OCI-M2 (cell line): ENCODE measurements at regions not wholly inside any gene's neighbourhood (a gene's known extent, or its start where the extent isn't known, plus 50 kb on each side); places are given as distances from the start of the nearest gene placed in this dataset.

Experiments
- DNase-seq: peaks from one replicate; lab custom pipeline; 2025; ENCODE audit not compliant: unreplicated experiment; lab: John Stamatoyannopoulos, UW

DNA sequence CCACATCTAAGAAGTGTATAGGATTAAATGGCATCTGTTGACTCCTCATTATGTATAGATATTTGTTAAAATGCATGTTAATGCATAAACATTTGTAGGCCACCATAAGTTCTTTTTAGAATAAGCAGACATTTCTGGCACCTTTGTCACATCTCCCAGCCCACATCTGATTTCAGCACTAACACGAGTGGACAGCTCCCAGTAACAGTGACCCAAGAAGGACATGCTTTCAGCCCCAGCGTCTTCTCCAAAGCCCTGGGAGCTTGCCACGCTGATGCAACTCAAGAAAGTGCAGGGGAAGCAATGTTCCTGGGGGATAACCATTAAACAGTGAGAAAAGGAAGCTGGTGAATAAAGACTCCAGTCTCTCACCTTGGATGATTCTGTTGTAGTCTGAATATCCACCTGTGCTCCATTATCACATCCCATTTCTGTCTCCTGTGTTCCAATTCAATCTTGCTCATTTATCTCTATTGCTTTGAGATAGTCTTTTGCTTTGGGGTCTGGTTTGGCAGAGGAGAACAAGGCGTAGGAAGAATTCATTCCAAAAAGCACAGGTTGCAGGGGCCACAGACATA lies 182.6 kb upstream of the THSD7B start:
- DNase-seq = no peak

DNA sequence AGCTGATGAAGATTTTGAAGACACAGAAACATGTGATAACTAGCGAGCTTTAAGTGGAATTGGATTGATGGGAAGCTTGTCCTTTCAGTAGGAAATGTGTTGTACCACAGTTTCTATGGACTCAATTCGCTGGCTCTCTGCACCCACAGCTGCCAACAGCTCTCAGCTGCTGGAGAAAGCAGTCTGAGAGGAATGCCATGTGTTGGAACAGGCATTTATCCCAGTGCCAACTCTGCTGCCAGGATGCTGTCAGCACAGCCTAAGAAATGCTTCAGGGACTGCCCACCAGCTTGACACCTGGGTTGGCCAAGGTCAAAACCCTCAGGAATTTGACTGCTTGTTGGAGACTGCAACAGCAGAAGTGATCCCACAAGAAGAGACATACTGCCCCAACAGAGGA lies 193.0 kb upstream of the THSD7B start:
- DNase-seq = no peak

DNA sequence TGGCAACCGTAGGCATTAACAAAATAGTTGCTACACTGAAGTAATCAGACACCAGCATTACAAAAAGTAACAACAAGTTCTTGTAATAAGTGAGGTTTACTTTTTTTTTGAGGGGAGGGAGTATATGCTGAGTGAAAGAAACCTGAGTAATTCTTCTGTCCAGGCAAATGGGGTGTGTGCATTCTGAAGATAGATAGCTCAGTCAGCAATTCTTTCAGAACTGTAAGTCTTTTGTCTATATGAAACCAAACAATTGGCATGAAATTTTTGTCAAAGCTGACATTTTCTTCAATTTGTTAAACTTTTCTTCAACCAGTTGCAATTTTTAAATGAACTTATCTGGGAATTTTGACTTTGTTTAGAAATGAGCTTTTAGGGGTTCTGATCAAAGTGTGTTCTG lies 208.1 kb upstream of the THSD7B start:
- DNase-seq = no peak

DNA sequence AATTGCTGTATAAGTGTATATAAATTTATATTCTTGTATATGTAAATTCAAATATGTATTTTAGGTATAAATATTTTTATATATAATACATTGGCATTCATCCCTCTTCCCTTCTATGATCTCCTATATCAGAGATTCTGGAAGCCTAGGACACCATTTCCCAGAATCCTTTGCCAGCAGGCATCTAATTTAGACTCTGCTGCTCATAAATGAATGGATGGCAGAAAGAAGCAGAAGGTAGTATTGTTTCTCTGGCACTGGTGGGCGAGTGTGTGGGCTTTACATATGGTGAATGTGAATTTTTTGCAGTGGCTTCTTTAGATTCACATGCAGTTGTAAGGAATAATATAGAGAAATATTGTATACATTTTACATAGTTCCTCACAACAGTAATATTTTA lies 215.2 kb upstream of the THSD7B start:
- no peak for DNase-seq

DNA sequence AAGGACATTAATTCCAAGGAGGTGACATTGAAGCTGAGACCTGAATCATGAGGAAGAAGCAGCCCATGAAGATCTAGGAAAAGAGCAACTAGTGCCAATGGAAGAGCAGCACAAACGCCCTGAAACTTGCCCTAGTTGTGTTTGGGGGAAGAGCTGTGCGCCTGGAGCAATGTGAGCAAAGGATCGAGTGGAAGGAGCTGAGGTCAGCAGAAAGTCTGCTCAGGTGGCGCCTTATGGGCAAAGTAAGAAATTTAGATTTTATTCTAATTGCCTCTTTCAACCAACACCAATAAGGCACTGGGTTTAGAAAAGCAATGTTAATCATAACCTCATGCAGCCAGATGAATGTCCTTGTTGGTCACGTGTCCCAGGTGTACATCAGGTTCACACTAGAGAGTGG lies 226.0 kb upstream of the THSD7B start:
- no peak for DNase-seq

DNA sequence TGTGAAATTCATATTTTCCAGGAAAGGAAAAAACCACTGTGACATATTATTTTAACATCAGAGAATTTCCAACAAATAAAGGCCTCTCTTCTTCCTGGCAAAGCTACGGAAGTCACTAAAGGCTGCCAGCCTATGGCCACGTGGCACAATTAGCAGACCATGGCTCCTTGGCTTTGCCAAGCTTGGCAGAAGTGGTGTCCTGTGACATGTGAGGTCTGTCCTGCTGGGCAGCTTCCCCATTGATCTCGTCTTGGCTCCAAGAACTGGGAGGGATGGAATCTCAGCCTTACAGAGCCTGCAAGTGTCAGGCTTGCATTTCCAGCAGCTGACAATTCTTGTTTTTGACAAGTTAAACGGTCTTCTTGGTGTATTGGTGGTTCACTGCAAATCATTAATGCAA lies 226.9 kb upstream of the THSD7B start:
- no peak for DNase-seq

DNA sequence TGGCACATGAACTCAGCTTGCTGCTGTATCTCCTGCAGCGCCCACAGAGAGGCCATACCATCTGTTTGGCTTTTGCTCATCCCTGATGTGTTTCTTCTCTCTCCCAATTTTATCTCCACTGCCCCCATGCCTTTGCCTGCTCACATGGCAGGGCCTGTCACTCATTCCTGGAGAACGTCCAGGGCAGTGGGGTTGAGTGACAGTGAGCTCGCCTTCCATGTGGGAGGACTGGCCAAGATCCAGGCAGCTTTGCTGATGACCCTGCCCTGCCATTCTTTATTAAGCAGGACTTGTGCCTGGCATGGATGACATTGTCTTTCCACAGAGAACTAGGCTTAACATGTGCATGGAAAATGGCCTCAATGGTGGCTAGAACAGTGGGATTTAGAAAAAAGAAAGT lies 230.5 kb upstream of the THSD7B start:
- DNase-seq = no peak

DNA sequence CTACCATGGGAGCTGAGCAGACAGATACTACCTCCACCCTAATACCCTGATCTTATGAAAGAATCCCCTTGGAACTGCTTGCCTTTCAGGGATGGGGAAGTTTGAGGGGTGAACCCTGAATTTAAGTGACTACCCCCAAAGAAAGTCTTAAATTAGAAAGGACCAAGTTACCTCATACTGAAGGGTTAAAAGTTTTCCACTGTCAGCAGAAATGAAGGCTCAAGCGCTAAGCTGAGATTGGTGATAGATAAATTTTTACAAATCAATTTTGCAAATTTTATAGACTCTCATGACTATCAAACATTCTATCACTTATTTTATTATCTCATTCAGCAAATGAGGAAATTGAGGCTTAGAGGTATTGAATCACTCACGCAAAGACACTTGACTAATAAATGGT lies 233.2 kb upstream of the THSD7B start:
- no peak for DNase-seq

DNA sequence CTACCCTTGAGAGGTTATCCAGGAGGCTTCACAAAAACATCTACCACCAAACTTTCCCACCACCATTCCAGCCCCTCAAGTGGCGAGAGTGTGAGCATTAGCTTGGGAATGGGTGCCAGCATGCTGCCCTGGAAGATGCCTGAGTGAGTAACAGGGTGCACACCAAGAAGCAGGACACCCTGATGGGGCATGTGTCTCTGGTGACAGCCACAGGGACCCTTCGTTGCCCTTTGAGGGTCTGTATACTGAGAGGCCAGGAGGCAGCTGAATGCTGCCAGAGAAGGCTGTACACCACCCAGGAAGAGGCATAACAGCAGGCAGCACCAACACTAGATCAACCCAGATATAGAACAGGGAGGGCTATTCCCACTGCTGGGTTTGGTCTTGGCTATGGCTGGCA lies 233.6 kb upstream of the THSD7B start:
- no peak for DNase-seq

DNA sequence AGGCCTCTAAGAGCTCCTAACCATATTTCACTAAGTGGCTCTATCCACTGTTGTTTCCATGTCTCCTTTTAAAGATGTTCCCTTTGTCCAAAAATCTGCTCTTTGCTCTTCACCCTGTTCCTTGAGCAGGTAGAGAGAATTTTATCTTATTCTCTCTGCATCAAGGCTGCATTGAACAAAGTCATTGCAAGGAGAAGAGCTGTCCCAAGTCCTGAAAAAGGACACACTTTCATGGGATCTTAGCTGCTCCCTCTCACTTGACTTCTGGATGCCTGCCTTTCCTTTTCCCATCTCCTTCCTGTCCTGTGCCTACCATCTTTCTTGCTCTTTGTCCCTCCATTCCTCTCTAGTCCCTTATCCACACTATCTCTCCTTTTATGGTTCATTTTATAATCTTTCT lies 235.2 kb upstream of the THSD7B start:
- no peak for DNase-seq

DNA sequence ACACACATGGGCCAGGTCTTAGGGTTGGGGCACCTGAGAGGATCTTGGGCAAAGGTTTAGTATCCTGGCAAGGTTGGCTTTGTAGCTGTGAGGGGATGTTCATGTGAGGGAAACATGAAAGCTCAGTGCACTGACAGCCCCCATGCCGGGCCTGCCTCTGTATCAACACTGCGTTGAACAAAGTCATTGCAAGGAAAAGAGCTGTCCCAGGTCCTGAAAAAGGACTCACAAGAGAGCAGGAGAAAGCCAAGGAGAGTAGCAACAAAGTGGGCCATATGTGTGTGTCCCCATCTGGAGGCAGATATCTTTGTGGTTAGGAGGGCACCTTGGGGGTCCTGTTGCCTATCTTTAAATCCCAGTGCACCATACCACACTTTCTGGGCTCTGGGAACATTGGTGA lies 237.8 kb upstream of the THSD7B start:
- no peak for DNase-seq

DNA sequence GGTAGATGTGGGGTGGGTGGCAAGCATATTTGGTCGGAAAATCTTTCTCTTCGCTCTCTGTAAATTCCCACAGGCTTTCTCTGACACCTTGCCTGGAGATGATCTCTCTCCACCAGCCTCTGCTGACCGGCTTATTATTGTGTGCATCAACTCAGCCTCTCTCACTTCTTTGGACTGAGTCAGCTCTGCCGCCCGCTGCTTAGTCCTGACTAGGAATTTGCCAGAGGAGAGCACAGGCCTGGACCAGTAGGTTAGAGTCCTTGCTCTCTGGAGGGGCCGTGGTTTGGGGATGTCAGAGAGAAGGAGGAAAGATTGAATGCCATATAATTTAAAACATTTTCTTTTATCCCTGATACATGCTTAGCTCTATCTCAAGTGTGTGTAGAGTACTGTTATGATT lies 242.6 kb upstream of the THSD7B start:
- no peak for DNase-seq

DNA sequence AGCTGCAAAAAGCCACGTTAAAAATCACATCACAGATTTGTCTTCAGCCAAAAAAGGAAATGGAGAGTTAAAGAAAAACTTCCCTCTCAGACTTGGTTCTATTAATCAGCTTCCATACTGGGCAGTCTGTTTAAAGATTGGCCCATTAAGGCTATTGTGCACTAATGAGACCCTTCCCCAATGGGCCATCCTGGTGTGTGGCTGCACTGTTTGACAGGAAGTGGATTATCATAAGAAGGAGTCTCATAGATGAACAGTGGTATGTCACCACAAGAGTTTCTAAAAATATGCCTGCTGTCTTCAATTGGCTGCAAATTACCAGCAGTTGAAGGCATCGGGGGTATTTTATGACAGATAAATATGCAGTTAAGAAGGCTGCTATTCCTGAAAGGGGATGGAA lies 247.6 kb upstream of the THSD7B start:
- DNase-seq = no peak

DNA sequence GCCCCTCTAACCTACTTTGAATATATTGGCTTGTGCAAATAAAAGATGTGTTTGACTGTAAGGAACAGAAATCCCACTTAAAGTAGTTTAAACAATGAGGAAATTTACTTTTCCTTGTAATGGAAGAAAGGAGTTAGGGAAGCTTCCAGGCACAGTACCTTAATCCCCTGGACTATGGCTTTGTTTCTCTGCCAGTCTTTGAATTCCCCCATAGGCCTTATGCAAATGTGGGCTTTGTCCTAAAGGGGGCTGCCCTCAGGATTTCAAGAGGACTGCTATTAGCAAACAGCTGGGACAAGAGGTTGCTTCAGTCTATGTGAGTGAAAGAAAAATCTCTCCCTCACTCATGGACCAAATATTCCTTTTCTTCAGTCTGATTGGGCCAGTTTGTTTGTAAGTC lies 255.1 kb upstream of the THSD7B start:
- no peak for DNase-seq

DNA sequence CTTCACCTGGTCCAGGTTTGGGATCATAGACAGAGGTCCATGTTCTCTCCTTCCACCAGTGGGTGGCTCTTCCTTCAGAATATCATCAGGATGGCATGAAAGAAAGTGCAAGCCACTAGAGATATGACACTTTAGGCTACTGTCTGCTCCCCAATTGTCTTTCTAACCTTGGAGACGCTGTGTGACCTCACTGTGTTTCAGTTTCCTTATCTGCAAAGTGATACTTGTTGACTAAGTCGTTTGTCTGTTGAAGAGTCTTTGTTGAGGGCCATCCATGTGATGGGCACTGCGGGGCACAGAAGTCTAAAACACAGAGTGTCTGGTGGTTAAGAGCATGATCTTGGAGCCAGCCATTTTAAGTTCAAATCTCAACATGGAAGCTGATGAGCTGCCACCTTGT lies 259.9 kb upstream of the THSD7B start:
- no peak for DNase-seq

DNA sequence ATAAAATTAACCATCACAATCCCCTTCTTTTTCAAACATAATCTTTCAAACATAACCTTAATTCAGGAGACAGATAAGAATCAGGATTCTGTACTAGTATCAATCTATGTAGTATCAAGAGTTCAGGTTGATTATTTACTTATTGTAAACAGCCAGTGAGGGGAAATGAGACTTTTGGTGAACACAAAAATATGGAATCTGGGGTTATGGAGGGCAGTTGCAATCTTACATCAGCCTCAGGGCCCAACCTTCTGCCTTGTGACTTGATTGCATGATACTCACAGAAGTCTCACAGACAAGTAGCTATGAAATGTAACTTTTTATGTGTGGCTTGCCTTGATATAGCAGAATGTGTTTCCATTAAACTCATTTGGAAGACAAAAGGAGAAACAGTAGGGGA lies 262.7 kb upstream of the THSD7B start:
- DNase-seq = no peak

DNA sequence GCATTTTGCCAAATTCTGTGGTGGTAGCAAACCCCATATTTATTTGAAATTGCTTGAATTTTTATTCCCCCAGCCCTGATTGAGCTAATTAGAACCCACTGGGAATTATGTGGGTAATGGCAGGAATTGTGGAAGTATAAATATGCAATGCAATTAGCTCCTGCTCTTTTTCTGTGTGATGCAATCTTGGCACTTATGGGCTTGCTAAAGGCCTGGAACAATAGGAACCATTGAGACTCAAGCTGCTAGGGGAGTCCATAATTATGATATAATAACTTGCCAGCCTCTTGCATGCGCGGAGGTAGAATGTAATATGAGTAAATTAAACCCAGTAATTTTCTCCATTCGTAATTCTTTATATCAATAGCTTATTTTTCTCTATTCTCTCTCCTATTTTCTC lies 267.6 kb upstream of the THSD7B start:
- no peak for DNase-seq

DNA sequence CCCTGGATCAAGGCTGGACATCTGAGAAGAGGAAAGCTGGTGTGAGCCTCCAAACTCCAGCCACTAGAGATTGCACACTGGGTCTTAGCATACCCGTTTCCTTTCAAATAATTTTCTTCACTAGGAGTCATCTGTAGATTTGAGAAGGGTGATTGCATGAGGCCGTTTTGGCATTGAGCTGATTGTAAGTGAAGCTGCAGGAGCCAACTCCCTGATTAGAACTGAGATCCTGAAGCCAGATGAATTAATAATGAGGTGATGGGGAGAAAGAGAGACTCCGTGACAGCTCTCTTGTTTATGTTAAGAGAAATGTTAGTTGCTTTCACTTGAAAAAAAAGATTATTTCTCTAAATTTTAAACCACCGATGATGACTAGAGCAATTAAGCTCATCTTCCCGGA lies 268.4 kb upstream of the THSD7B start:
- no peak for DNase-seq

DNA sequence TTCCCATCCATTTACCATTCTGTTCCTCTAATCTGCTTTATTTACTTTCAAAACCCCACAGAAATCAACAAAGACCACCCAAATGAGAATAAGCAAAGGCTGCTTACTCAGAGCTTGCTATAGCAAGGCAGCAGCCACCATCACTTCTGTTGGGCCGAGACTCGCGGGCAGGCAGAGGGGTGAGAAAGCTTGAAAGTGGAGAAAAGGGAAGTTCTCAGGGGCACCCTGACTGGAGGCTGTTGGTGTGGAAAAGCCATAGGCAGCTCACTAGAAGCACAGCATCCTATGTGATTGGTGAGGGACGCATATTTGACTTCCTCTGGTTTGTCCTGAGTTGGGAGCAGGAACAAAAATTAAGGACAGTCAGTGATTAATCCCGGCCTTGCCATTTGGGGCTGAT lies 269.7 kb upstream of the THSD7B start:
- DNase-seq = no peak

DNA sequence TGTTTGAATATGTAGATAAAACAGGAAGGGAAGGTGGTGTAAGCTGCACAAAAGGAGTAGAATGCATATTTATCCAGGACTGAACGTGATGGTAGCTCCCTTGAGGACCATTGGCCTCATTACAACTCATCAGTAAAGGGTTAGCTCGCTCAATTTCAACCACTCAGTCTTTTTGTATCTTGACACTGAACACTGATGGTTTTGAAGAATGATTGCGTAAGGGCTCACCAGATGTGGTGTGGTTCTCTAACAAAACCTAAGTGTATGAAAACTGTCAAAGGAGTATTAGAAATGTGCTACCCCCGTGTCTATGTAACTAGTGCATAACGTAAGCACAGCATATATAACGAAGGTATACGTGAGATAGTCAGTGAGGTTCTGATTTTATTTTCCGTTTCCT lies 272.4 kb upstream of the THSD7B start:
- DNase-seq = no peak

DNA sequence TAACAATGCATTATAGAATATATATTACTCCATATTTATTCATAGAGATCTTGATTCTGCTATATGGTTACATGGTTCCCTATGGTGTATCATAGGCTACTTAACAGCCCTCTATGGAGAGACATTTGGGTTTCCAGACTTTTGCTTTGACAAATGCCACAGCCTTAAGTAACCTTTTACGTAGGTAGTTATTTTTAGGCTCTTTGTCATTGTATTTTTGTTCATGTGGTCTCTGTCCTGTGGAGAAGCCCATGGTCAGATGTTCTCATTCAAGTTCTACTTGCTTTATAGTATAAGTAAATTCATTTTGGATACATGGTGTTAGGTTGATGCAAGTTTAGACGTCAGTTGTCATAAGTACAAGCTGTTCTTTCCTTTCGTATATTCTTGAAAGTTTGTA lies 275.2 kb upstream of the THSD7B start:
- DNase-seq = no peak

DNA sequence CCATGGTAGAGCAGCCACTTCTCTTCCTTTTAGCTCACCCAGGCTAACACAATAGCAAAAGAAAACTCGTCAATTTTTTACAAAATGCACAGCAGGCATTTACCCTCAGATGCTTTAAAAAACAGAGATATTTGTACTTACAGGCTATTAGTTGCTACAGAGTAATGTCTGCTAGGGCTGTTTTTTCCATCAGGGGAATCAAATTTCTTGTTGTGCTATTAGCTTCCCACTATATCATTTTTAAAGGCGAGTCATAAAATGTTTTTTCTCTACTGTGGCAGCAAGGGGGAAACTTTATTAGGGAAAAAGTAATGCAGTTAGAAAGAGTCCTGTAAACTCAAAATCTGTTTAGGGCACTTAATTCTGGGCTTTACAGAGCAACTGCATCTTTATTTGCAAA lies 277.9 kb upstream of the THSD7B start:
- no peak for DNase-seq

DNA sequence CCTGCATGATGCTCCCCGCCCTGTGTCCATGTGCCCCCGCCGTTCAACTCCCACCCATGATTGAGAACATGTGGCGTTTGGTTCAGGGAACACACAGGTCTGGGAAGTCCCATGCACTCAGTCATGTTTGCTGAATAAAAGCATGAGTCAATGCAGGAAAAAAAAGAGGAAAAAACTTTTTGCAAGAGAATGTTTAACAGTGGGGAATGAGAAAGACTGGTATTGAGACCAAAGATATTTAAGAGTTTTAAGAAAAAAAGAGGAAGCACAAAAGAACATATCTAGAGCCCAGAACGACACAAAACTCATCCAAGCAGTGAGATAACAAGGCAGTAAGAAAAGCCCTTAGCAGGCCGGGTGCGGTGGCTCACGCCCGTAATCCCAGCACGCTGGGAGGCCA lies 279.2 kb upstream of the THSD7B start:
- DNase-seq = no peak

DNA sequence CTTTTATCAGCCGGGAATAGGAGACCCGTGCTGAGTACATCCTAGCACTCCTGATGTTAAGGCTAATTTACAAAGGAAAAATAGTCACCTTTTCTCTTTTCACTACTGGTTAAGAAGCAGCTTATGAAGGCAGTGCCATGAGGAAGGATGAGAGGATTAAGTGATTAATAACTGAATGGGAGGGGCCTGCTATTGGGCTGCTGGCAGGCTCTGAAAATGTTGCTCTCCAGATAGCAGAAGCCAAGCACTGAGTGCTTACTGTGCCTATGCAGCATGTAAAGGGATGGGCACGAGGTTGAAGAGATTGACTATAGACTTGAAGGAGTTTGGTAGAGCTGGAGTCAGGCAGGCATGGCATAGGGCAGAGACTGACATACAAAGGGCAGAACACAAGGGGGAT lies 282.4 kb upstream of the THSD7B start:
- no peak for DNase-seq
